Epithelial cell of esophagus (primary cell): ENCODE measurements at regions not wholly inside any gene's neighbourhood (a gene's known extent, or its start where the extent isn't known, plus 50 kb on each side); places are given as distances from the start of the nearest gene placed in this dataset.

ENCODE experiments used
- DNase-seq: peaks from one replicate; pipeline ENCODE4 v3.0.0; 2010; ENCODE audit warnings: low read depth
- H3K4me3 ChIP-seq: 2 replicates; pipeline ENCODE4 v1.5.1; 2011; ENCODE audit warnings: mild to moderate bottlenecking, low read length, control low read depth
- TF ChIP-seq, protein P1 (sequence below): IDR thresholded peaks from 2 replicates; pipeline ENCODE4 v1.5.1; 2011; ENCODE audit warnings: low read depth, mild to moderate bottlenecking, low read length, control low read depth, inconsistent platforms; ENCODE audit not compliant: insufficient read depth; ENCODE audit errors: missing control alignments

GRCh38 chr2:14723684-14724083 lies 91.2 kb downstream of the LRATD1 start:
- TF ChIP-seq, protein P1, sequence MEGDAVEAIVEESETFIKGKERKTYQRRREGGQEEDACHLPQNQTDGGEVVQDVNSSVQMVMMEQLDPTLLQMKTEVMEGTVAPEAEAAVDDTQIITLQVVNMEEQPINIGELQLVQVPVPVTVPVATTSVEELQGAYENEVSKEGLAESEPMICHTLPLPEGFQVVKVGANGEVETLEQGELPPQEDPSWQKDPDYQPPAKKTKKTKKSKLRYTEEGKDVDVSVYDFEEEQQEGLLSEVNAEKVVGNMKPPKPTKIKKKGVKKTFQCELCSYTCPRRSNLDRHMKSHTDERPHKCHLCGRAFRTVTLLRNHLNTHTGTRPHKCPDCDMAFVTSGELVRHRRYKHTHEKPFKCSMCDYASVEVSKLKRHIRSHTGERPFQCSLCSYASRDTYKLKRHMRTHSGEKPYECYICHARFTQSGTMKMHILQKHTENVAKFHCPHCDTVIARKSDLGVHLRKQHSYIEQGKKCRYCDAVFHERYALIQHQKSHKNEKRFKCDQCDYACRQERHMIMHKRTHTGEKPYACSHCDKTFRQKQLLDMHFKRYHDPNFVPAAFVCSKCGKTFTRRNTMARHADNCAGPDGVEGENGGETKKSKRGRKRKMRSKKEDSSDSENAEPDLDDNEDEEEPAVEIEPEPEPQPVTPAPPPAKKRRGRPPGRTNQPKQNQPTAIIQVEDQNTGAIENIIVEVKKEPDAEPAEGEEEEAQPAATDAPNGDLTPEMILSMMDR: no peak
- no peak overlapping the region for H3K4me3 ChIP-seq

DNA sequence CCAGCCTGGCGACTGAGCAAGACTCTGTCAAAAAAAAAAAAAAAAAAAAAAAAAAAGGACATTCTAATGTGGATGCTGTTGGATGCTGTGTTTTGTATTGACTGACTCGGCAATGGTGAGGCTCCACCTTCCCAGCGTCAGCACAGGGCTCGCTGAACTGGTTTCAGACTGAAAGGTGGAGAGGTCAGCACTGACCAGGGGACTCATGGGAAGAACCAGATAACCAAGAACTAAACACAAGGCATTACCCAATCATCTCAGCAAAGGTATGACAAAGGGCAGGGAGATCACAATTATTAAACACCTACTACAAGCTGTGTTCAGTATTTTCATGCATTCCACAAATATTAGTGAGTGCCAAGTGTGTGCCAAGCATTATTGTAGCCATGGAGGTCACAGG lies 103.2 kb downstream of the LRATD1 start:
- no peak for DNase-seq
- TF ChIP-seq, protein P1: no peak
- no peak overlapping the region for H3K4me3 ChIP-seq

More at GRCh38 chr2:14723684-14724083, 91.2 kb downstream of the LRATD1 start:
- DNase-seq: no peak

DNA sequence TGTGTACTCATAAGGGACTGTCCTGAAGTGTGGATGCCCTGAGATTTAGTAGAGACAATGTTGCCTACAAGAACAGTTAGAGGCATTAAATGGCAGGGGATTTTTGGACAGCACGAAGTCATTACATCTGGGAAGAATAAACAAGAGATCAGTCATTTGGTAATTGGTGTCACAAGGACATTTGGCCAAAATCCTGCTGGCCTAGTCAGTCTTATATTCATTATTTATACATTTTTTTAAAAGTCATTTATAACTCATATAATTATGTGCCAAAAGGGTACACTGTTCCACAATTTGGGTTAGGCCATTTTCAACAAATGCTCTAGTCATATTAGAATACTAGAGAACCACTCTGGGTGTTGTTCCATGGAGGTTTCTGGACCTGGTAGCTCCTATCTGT lies 104.7 kb downstream of the LRATD1 start:
- TF ChIP-seq, protein P1: no peak

GRCh38 chr2:14743861-14744260 lies 111.3 kb downstream of the LRATD1 start:
- TF ChIP-seq, protein P1: no peak
- no peak overlapping the region for H3K4me3 ChIP-seq

More for the DNA sequence above, 104.7 kb downstream of the LRATD1 start:
- no peak overlapping the region for H3K4me3 ChIP-seq
- DNase-seq: no peak

GRCh38 chr2:14745288-14746076 lies 113.0 kb downstream of the LRATD1 start:
- no peak for DNase-seq
- no peak overlapping the region for H3K4me3 ChIP-seq
- TF ChIP-seq, protein P1: no peak

More at GRCh38 chr2:14743861-14744260, 111.3 kb downstream of the LRATD1 start:
- DNase-seq: peak; percentile 71

DNA sequence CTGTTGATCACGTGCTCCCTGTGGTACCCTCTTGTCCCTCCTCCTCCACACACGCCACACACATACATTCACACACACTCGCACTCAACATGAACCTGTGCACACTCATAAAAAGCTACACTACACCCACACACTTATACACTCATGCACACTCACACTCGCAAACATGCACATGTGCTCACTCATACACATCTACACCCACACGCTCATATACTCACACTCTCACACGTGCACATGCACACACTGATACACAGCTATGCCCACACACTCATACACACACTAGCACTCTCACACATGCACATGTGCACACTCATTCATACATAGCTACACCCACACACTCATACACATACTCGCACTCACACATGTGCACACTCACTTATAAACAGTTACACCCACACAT lies 113.6 kb downstream of the LRATD1 start:
- TF ChIP-seq, protein P1: no peak
- DNase-seq: no peak
- H3K4me3 ChIP-seq: no peak overlapping the region

DNA sequence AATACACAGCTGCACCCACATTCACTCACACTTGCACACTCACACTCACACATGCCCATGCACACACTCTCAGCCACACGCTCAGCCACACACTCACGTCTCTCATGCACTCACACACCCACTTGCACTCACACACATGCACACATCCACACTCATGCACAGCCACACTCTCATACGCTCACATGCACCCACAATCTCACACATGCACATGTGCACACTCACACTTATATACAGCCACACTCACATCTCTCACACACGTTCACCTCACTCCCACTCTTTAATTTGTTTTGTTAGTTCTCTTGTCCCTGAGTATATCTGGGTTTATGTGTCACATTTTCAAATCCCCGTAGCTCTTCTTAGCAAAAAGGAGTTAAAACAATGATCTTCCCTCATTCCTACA lies 114.9 kb downstream of the LRATD1 start:
- TF ChIP-seq, protein P1: no peak
- H3K4me3 ChIP-seq: no peak overlapping the region
- DNase-seq: no peak
